HG03558 (cell line): ENCODE measurements at regions not wholly inside any gene's neighbourhood (a gene's known extent, or its start where the extent isn't known, plus 50 kb on each side); places are given as distances from the start of the nearest gene placed in this dataset.
"Not testable (repeated sequence)": the region's sequence is repeated elsewhere in the genome, so short reads cannot be mapped to it uniquely, and the experiment has no call there.

Source experiments
- ATAC-seq: cut with Tn5 transposase; IDR thresholded peaks from one replicate; pipeline ENCODE4 v1.9.1; 2021; ENCODE audit warnings: moderate number of reproducible peaks; ENCODE audit not compliant: unreplicated experiment; ENCODE audit errors: extremely low read depth

GRCh38 chr18:993560-993959 lies 88.9 kb downstream of the ADCYAP1 start:
- ATAC-seq, result no peak

- no peak for ATAC-seq
Observed at GRCh38 chr18:995629-996028, 91.0 kb downstream of the ADCYAP1 start.

GRCh38 chr18:997499-997898 lies 92.8 kb downstream of the ADCYAP1 start:
- ATAC-seq, result no peak

GRCh38 chr18:998936-999335 lies 94.3 kb downstream of the ADCYAP1 start:
- no peak for ATAC-seq

GRCh38 chr18:1002653-1003178 lies 98.0 kb downstream of the ADCYAP1 start:
- no peak for ATAC-seq

- no peak for ATAC-seq
Observed at GRCh38 chr18:1003499-1003898, 98.8 kb downstream of the ADCYAP1 start.

GRCh38 chr18:1006304-1006703 lies 101.6 kb downstream of the ADCYAP1 start:
- no peak for ATAC-seq

GRCh38 chr18:1006965-1007364 lies 102.3 kb downstream of the ADCYAP1 start:
- ATAC-seq, result no peak

- ATAC-seq, result no peak
Observed at GRCh38 chr18:1011349-1011748, 106.7 kb downstream of the ADCYAP1 start.

- ATAC-seq, result no peak
Observed at GRCh38 chr18:1012775-1013174, 108.1 kb downstream of the ADCYAP1 start.

- ATAC-seq, result no peak
Observed at GRCh38 chr18:1013951-1014350, 109.3 kb downstream of the ADCYAP1 start.

- ATAC-seq, result no peak
Observed at GRCh38 chr18:1014509-1014908, 109.8 kb downstream of the ADCYAP1 start.

- ATAC-seq, result no peak
Observed at GRCh38 chr18:1014951-1015624, 110.4 kb downstream of the ADCYAP1 start.

- no peak for ATAC-seq
Observed at GRCh38 chr18:1015777-1016176, 111.1 kb downstream of the ADCYAP1 start.

- ATAC-seq, result no peak
Observed at GRCh38 chr18:1017227-1018058, 112.8 kb downstream of the ADCYAP1 start.

- no peak for ATAC-seq
Observed at GRCh38 chr18:1018181-1018681, 113.6 kb downstream of the ADCYAP1 start.

- ATAC-seq, result no peak
Observed at GRCh38 chr18:1019191-1019590, 114.5 kb downstream of the ADCYAP1 start.

- ATAC-seq, result no peak
Observed at GRCh38 chr18:1020731-1021344, 116.2 kb downstream of the ADCYAP1 start.

- no peak for ATAC-seq
Observed at GRCh38 chr18:1026930-1027329, 122.3 kb downstream of the ADCYAP1 start.

GRCh38 chr18:1033092-1033491 lies 128.4 kb downstream of the ADCYAP1 start:
- not testable (repeated sequence) for ATAC-seq

- ATAC-seq, result no peak
Observed at GRCh38 chr18:1034971-1035370, 130.3 kb downstream of the ADCYAP1 start.
